Lower leg skin (tissue), 3 donors: ENCODE measurements at regions not wholly inside any gene's neighbourhood (a gene's known extent, or its start where the extent isn't known, plus 50 kb on each side); places are given as distances from the start of the nearest gene placed in this dataset.

Experiments used
- POLR2A ChIP-seq, 2 donors: fragments of 450-650 bp; IDR thresholded peaks; one replicate each; pipeline ENCODE4 v1.6.1; 2016 to 2017; ENCODE audit warnings: antibody characterized with exemption in 2 of 2, mild to moderate bottlenecking in 1 of 2, moderate library complexity in 1 of 2
- TF ChIP-seq, protein P1 (sequence below), 3 donors: fragments of 450-650 bp; IDR thresholded peaks; one replicate each; pipeline ENCODE4 v1.5.1; 2016; ENCODE audit warnings: antibody characterized with exemption in 3 of 3, mild to moderate bottlenecking in 3 of 3, moderate library complexity in 2 of 3

DNA sequence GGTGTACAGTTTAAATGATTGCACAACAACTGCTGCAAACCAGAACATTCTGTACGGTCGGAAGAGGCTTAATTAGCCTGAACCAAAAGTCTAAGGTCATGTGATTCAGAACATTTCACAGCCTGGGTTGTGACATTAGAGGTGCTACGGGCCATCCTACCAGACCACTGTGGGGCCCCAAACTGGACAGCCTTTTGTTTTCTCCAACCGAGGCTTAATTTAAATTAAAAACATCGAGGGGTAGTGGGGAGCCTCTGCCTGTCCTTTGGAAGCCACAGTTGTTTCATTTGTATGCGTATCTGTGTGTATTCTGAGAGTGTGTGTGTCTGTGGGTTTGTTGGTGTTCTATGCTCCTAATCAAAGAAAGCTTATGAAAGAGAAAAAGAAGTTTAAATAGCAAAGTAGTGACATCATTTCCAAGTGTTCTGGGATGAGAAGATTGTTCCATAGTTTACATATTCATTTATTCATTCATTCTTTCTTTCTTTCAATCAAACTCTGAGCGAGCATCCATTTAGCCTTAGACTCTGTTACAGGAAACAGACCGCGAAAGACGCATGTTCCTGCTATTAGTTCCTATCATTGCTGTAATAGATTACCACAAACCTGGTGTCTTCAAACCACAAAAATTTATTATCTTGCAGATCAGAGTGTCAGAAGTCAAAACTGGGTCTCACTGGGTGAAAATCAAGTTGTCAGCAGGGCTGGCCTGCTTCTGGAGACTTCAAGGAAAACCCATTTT lies 444.8 kb downstream of the FOXO1 start:
- TF ChIP-seq POLR2A (IDR thresholded peaks at IDR 0.05), result no peak
- TF ChIP-seq, protein P1, sequence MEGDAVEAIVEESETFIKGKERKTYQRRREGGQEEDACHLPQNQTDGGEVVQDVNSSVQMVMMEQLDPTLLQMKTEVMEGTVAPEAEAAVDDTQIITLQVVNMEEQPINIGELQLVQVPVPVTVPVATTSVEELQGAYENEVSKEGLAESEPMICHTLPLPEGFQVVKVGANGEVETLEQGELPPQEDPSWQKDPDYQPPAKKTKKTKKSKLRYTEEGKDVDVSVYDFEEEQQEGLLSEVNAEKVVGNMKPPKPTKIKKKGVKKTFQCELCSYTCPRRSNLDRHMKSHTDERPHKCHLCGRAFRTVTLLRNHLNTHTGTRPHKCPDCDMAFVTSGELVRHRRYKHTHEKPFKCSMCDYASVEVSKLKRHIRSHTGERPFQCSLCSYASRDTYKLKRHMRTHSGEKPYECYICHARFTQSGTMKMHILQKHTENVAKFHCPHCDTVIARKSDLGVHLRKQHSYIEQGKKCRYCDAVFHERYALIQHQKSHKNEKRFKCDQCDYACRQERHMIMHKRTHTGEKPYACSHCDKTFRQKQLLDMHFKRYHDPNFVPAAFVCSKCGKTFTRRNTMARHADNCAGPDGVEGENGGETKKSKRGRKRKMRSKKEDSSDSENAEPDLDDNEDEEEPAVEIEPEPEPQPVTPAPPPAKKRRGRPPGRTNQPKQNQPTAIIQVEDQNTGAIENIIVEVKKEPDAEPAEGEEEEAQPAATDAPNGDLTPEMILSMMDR (IDR thresholded peaks at IDR 0.05), result no peak
